ENCODE measurements at regions not wholly inside any gene's neighbourhood (a gene's known extent, or its start where the extent isn't known, plus 50 kb on each side); places are given as distances from the start of the nearest gene placed in this dataset.
"Not testable (repeated sequence)": the region's sequence is repeated elsewhere in the genome, so short reads cannot be mapped to it uniquely, and the experiment has no call there.

GRCh38 chr2:198602986-198603385 lies 798.6 kb downstream of the PLCL1 start:
- not testable (repeated sequence) for H3K4me1 Mint-ChIP-seq

DNA sequence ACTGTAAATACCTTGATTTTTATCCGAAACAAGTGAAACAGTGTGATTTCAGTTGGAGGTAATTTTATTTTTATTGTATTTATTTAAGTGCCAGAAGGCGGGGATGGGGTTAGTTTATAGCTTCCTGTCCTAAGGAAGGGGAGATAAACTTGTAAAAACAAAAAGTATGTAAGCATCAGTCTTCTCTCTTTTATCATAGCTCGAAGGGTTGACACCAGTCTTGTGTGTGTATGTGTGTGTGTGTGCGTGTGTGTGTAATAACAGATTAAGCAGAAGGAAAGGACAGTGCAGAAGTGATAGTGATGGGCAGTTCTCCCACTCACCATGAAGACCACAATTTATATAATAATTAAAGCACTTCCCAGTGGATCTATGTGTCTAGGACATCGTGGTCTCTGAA lies 793.3 kb downstream of the PLCL1 start:
- Mint-ChIP-seq H3K27ac (no peak overlapping the region), H3K36me3 (no peaks in the 10 kb centered on the region), H3K27me3 (no peaks in the 10 kb centered on the region)

More at GRCh38 chr2:198602986-198603385, 798.6 kb downstream of the PLCL1 start:
- H3K36me3 Mint-ChIP-seq, ATAC-seq, H3K27ac Mint-ChIP-seq, H3K9me3 Mint-ChIP-seq, H3K27me3 Mint-ChIP-seq, H3K4me3 Mint-ChIP-seq: not testable (repeated sequence)

DNA sequence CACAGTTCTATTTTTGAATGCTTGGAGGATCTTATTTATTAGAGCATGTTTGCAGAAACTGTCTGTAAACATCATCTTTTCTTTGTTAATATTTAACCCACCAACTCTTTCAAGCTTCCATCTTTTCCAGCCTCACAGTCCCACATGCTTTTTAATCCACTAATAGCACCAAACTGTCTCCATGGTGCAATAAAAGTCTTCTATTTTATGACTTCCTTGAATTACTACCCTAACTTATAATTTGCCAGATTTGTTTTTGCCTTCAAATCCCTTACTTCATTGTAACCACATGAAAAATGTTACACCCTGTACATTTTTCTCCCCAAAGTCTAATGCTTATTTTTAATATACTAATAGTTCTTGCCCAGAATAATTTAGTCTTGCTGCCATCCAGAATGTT lies 792.6 kb downstream of the PLCL1 start:
- no peak for ATAC-seq
- Mint-ChIP-seq H3K4me3 (no peak overlapping the region), H3K27ac (no peak overlapping the region), H3K36me3 (no peaks in the 10 kb centered on the region), H3K27me3 (no peaks in the 10 kb centered on the region), H3K4me1 (no peaks in the 10 kb centered on the region), H3K9me3 (peaks cover 4% of the 10 kb centered on the region)

More for the DNA sequence above, 793.3 kb downstream of the PLCL1 start:
- Mint-ChIP-seq H3K4me3 (no peak overlapping the region), H3K9me3 (peaks cover 6% of the 10 kb centered on the region), H3K4me1 (no peaks in the 10 kb centered on the region)
- ATAC-seq: no peak

DNA sequence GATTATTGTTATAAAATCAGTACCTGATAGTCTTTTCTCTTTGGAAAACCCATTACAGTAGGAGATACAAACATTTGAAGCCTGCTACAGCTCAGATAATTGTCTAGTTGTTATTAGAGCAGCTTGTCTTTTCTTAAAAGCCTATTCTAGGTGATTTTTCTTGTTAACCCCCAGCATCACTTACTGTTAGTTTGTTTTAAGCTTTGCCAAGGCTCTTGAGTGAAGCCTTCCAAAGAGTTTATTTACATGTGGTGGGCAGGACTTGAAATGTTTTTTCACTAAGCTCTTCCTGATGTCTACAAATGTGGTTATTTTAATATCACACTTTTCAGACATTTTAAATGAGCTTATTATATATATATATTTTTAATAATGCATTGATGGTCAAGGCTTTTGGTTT lies 791.3 kb downstream of the PLCL1 start:
- no peak overlapping the region for H3K27ac Mint-ChIP-seq
- no peaks in the 10 kb centered on the region for H3K9me3 Mint-ChIP-seq
- H3K27me3 Mint-ChIP-seq: no peaks in the 10 kb centered on the region
- no peaks in the 10 kb centered on the region for H3K4me1 Mint-ChIP-seq
- no peak overlapping the region for H3K4me3 Mint-ChIP-seq
- no peak for ATAC-seq
- no peaks in the 10 kb centered on the region for H3K36me3 Mint-ChIP-seq

DNA sequence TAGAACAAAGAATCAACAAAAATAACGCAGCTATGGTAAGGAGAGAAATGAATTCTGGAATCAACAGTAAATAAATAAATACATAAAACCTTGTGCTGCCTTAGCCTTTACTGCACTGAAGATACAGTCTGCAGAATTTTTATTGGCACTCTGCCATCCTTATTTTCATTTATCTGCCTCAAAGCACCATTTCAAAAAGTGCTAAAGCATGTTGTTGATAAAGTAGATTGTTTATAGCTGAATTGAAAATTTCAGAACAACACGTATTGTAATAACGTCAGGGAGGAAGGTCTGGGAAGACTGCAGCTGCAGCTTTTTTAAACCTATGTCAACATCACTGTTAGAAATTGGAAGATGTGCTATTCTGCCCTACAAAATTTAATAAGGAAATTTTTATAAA lies 787.2 kb downstream of the PLCL1 start:
- no peaks in the 10 kb centered on the region for H3K4me1 Mint-ChIP-seq
- H3K9me3 Mint-ChIP-seq: no peaks in the 10 kb centered on the region
- no peak for ATAC-seq
- no peak overlapping the region for H3K27ac Mint-ChIP-seq
- H3K27me3 Mint-ChIP-seq: no peaks in the 10 kb centered on the region
- no peak overlapping the region for H3K4me3 Mint-ChIP-seq
- no peaks in the 10 kb centered on the region for H3K36me3 Mint-ChIP-seq

DNA sequence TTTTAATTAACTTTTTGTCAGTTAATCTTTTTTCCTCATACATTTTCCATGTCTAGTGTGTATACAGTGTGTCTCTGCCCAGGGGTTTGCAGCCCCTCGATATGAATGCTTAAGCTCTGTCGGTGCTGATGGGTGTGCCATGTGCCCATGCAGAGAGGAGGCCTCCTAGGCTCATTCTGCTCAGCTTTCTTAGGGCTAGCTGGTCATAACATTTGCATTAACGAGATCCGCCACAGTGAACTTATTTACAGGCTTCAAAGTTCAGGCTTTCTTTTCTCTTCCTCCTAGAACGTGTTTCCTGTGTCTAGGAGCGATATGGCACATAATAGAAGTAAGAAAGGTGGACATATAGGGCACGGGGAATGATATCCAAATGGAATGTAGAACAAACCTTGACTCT lies 783.3 kb downstream of the PLCL1 start:
- no peak for ATAC-seq
- no peaks in the 10 kb centered on the region for H3K4me1 Mint-ChIP-seq
- H3K27me3 Mint-ChIP-seq: no peaks in the 10 kb centered on the region
- H3K36me3 Mint-ChIP-seq: no peaks in the 10 kb centered on the region
- no peak overlapping the region for H3K27ac Mint-ChIP-seq
- H3K4me3 Mint-ChIP-seq: no peak overlapping the region
- no peaks in the 10 kb centered on the region for H3K9me3 Mint-ChIP-seq

- no peak for ATAC-seq
- Mint-ChIP-seq H3K4me3 (no peak overlapping the region), H3K9me3 (no peaks in the 10 kb centered on the region), H3K27ac (no peak overlapping the region), H3K4me1 (no peaks in the 10 kb centered on the region), H3K27me3 (no peaks in the 10 kb centered on the region), H3K36me3 (no peaks in the 10 kb centered on the region)
Measured at GRCh38 chr2:198587240-198587639, 782.8 kb downstream of the PLCL1 start.

DNA sequence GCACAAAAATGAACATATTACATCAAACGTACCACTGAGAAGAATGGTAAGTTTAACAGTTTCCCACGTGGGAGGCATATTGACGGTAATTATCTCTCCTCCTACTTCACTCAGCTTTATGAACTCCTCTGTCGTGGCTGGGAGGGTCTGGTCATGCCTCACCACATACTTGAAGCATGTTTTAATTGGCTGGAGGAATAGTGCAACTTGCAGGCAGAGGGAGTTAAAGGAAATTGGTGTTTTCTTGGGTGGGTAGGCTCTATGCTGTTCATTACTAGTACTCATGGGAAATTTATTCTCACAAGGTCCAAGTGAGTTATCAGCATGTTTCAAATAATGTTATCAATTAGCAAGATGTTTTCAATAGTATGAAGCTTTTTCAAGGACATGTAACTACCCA lies 767.0 kb downstream of the PLCL1 start:
- Mint-ChIP-seq H3K36me3 (no peaks in the 10 kb centered on the region), H3K9me3 (peaks cover 6% of the 10 kb centered on the region), H3K27ac (no peak overlapping the region), H3K4me1 (no peaks in the 10 kb centered on the region), H3K27me3 (no peaks in the 10 kb centered on the region), H3K4me3 (no peak overlapping the region)
- no peak for ATAC-seq

GRCh38 chr2:198558176-198558575 lies 753.8 kb downstream of the PLCL1 start:
- no peaks in the 10 kb centered on the region for H3K27me3 Mint-ChIP-seq
- no peak overlapping the region for H3K4me3 Mint-ChIP-seq

GRCh38 chr2:198546122-198546521 lies 741.7 kb downstream of the PLCL1 start:
- ATAC-seq: no peak
- no peaks in the 10 kb centered on the region for H3K36me3 Mint-ChIP-seq
- H3K4me1 Mint-ChIP-seq: no peaks in the 10 kb centered on the region
- no peak overlapping the region for H3K27ac Mint-ChIP-seq
- H3K27me3 Mint-ChIP-seq: no peaks in the 10 kb centered on the region
- H3K4me3 Mint-ChIP-seq: no peak overlapping the region
- no peaks in the 10 kb centered on the region for H3K9me3 Mint-ChIP-seq

More at GRCh38 chr2:198558176-198558575, 753.8 kb downstream of the PLCL1 start:
- no peak overlapping the region for H3K27ac Mint-ChIP-seq
- ATAC-seq: no peak
- H3K9me3 Mint-ChIP-seq: peaks cover 18% of the 10 kb centered on the region
- no peaks in the 10 kb centered on the region for H3K4me1 Mint-ChIP-seq
- H3K36me3 Mint-ChIP-seq: no peaks in the 10 kb centered on the region

GRCh38 chr2:198545411-198545810 lies 741.0 kb downstream of the PLCL1 start:
- H3K27me3 Mint-ChIP-seq: no peaks in the 10 kb centered on the region
- H3K9me3 Mint-ChIP-seq: peaks cover 3% of the 10 kb centered on the region
- no peak overlapping the region for H3K27ac Mint-ChIP-seq
- no peak for ATAC-seq
- no peaks in the 10 kb centered on the region for H3K4me1 Mint-ChIP-seq
- no peaks in the 10 kb centered on the region for H3K36me3 Mint-ChIP-seq
- H3K4me3 Mint-ChIP-seq: no peak overlapping the region

DNA sequence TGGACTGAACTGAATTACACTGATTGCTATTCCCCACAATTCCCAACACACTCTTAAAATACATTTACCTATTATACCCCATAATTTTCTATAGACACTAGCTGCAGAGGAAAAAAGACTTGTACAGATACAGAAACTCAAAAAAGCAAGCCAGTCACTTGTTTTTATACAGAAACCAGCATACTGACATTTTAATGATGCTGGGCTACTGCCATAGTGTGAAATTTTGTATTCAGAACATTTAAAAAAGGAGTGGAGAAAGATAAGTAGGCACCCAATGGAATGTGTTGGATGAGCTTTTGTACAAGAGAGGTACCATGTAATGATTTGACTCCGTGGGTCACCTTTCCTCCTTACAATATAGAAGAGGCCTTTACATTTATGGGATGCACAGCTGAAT lies 740.1 kb downstream of the PLCL1 start:
- H3K4me1 Mint-ChIP-seq: no peaks in the 10 kb centered on the region
- no peak overlapping the region for H3K27ac Mint-ChIP-seq
- peaks cover 3% of the 10 kb centered on the region for H3K9me3 Mint-ChIP-seq
- no peaks in the 10 kb centered on the region for H3K27me3 Mint-ChIP-seq
- H3K36me3 Mint-ChIP-seq: no peaks in the 10 kb centered on the region
- no peak overlapping the region for H3K4me3 Mint-ChIP-seq
- ATAC-seq: no peak

DNA sequence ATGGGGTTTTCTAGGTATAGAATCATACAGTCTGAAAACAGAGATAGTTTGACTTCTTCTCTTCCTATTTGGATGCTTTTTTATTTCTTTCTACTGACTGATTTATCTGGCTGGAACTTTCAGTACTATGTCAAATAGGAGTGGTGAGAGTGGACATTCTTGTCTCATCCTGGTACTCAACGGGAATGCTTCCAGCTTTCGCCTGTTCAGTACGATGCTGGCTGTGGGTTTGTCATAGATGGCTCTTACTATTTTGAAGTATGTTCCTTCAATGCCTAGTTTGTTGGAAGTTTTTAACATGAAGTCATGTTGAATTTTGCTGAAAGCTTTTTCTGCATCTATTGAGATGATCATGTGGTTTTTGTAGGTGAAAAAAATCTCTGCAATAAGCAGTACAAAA lies 730.4 kb downstream of the PLCL1 start:
- H3K9me3 Mint-ChIP-seq: no peaks in the 10 kb centered on the region
- no peak overlapping the region for H3K4me3 Mint-ChIP-seq
- no peak for ATAC-seq
- H3K27me3 Mint-ChIP-seq: no peaks in the 10 kb centered on the region
- H3K4me1 Mint-ChIP-seq: no peaks in the 10 kb centered on the region
- no peak overlapping the region for H3K27ac Mint-ChIP-seq
- H3K36me3 Mint-ChIP-seq: no peaks in the 10 kb centered on the region

DNA sequence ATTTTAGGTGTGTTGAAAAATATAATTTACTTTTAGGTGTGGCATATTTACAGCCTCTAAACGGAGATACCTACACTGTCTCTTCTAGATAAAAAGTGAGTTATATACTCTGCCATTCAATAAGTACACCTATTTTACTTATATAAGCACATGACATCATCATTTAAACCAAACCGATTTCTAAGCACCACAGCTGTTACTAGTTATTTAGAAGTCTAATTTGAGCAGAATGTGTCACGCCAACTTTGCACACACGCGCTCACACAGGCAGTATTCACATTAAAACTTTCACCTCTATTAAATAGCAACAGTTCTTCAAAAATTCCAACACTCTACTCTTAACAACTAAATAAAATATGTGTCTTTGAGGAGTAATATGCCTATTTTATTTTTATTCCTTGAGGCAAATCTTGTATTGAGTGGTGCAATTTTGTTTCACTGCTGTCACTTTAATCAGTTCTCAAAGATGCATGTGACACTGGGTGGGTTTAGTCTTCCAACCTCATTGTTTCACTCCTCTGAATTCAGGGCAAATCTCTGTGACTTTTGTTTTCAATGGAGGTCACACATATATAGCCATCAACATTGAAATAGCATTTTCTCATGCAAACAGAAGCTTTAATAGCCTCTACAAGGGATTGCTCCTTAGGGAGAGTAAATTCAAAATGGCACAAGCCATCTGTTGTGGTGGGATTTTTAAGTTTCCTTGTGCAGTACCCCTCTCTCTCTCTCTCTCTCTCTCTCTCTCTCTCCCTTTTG lies 721.0 kb downstream of the PLCL1 start:
- Mint-ChIP-seq H3K9me3 (no peaks in the 10 kb centered on the region), H3K36me3 (no peaks in the 10 kb centered on the region), H3K27me3 (no peaks in the 10 kb centered on the region), H3K27ac (no peak overlapping the region), H3K4me1 (no peaks in the 10 kb centered on the region), H3K4me3 (no peak overlapping the region)
- no peak for ATAC-seq

- H3K4me1 Mint-ChIP-seq: no peaks in the 10 kb centered on the region
- H3K36me3 Mint-ChIP-seq: no peaks in the 10 kb centered on the region
- H3K9me3 Mint-ChIP-seq: no peaks in the 10 kb centered on the region
- H3K27ac Mint-ChIP-seq: no peak overlapping the region
- no peak overlapping the region for H3K4me3 Mint-ChIP-seq
- no peak for ATAC-seq
- H3K27me3 Mint-ChIP-seq: no peaks in the 10 kb centered on the region
Measured at GRCh38 chr2:198523710-198524109, 719.3 kb downstream of the PLCL1 start.

- H3K9me3 Mint-ChIP-seq: no peaks in the 10 kb centered on the region
- H3K4me1 Mint-ChIP-seq: no peaks in the 10 kb centered on the region
- no peaks in the 10 kb centered on the region for H3K36me3 Mint-ChIP-seq
- H3K27ac Mint-ChIP-seq: no peak overlapping the region
- H3K4me3 Mint-ChIP-seq: no peak overlapping the region
- ATAC-seq: no peak
- H3K27me3 Mint-ChIP-seq: no peaks in the 10 kb centered on the region
Measured at GRCh38 chr2:198518935-198519334, 714.5 kb downstream of the PLCL1 start.

Data from stimulated activated memory B cell treated with anti-CD40 and anti-IgM and Interleukin-4, amounts not matched to agents 10 μg/mL and 1 μg/mL and 100 μg/mL, for 72 hours (primary cell).